Thyroid gland (tissue), 4 donors: ENCODE measurements at regions not wholly inside any gene's neighbourhood (a gene's known extent, or its start where the extent isn't known, plus 50 kb on each side); places are given as distances from the start of the nearest gene placed in this dataset.

Experiments
- POLR2A ChIP-seq, 2 donors: fragments of 450-650 bp; IDR thresholded peaks; one replicate each; pipeline ENCODE4 v1.6.1; 2017; ENCODE audit warnings: antibody characterized with exemption in 2 of 2, mild to moderate bottlenecking in 2 of 2, moderate library complexity in 1 of 2
- TF ChIP-seq, protein P1 (sequence below), 6 experiments: fragments of 200-600 bp in 3 of 6; fragments of 450-650 bp in 3 of 6; sonication (generic) in 3 of 6; IDR thresholded peaks; one replicate each; pipeline ENCODE4 v1.5.1; 2016 to 2019; ENCODE audit warnings: antibody characterized with exemption in 6 of 6, mild to moderate bottlenecking in 2 of 6, inconsistent platforms in 1 of 6, moderate library complexity in 1 of 6

DNA sequence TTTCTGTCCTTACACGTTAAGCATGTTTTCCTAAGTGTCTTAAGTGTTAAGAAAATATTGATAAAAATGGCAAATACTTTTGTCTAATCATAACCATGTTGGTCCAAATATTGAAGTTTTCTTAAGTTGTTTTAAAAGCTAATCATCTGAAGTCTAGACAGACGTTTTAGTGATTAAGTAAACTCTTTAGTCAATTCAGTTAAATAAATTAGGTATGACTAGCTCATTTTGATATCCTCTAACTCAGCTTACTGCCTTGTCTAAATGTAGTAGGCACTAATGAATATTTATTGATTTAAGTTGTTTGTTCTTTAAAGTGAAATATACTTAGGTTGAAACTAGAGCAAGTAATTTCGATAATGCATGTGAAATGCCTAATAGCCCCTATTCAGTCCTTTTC is 471.8 kb upstream of the CHST9 start:
- TF ChIP-seq, protein P1, sequence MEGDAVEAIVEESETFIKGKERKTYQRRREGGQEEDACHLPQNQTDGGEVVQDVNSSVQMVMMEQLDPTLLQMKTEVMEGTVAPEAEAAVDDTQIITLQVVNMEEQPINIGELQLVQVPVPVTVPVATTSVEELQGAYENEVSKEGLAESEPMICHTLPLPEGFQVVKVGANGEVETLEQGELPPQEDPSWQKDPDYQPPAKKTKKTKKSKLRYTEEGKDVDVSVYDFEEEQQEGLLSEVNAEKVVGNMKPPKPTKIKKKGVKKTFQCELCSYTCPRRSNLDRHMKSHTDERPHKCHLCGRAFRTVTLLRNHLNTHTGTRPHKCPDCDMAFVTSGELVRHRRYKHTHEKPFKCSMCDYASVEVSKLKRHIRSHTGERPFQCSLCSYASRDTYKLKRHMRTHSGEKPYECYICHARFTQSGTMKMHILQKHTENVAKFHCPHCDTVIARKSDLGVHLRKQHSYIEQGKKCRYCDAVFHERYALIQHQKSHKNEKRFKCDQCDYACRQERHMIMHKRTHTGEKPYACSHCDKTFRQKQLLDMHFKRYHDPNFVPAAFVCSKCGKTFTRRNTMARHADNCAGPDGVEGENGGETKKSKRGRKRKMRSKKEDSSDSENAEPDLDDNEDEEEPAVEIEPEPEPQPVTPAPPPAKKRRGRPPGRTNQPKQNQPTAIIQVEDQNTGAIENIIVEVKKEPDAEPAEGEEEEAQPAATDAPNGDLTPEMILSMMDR (IDR thresholded peaks at IDR 0.05): no peak
- TF ChIP-seq POLR2A (IDR thresholded peaks at IDR 0.05): no peak
